ENCODE measurements at regions not wholly inside any gene's neighbourhood (a gene's known extent, or its start where the extent isn't known, plus 50 kb on each side); places are given as distances from the start of the nearest gene placed in this dataset.

GRCh38 chr11:44426958-44427357, 117.0 kb upstream of the ALX4 start:
- no peak for DNase-seq (ENCODE audit: low read depth in 2 of 2)
- H3K4me2 ChIP-seq (ENCODE audit: extremely low read depth, insufficient read depth, low read length), result no peak overlapping the region
- H3K4me3 ChIP-seq (replicated peaks in 1 of 4; ENCODE audit: control extremely low read depth in 1 of 4, insufficient read depth in 1 of 4, low read depth in 3 of 4, low read length in 4 of 4), result no peak overlapping the region
- no peaks in the 10 kb centered on the region for H3K27me3 ChIP-seq (ENCODE audit: control insufficient read depth, insufficient read depth, low read length)
- H3K36me3 ChIP-seq (ENCODE audit: control insufficient read depth, insufficient read depth, low read length), result no peaks in the 10 kb centered on the region
- no peaks in the 10 kb centered on the region for H3K79me2 ChIP-seq (ENCODE audit: control insufficient read depth, insufficient read depth, low read length)
- no peaks in the 10 kb centered on the region for H3K9me3 ChIP-seq (ENCODE audit: control insufficient read depth, insufficient read depth, low read depth, low read length)
- H3K9ac ChIP-seq (ENCODE audit: insufficient read depth, low read length), result no peak overlapping the region
- no peak overlapping the region for H2AFZ ChIP-seq (ENCODE audit: low read length)
- H4K20me1 ChIP-seq (ENCODE audit: control insufficient read depth, extremely low read depth, insufficient read depth, low read length), result no peaks in the 10 kb centered on the region
- H3K27ac ChIP-seq (ENCODE audit: insufficient read depth, low read length), result no peak overlapping the region
- no peaks in the 10 kb centered on the region for H3K4me1 ChIP-seq (ENCODE audit: control insufficient read depth, extremely low read depth, insufficient read depth, low read length)
- TF ChIP-seq EZH2 (IDR thresholded peaks at IDR 0.05; ENCODE audit: low read length, missing control alignments), result no peak
- no peak for TF ChIP-seq CTCF (conservative IDR thresholded peaks at IDR 0.05 in 1 of 2, IDR thresholded peaks at IDR 0.05 in 1 of 2; ENCODE audit: low read depth in 1 of 2, low read length in 2 of 2)

DNA sequence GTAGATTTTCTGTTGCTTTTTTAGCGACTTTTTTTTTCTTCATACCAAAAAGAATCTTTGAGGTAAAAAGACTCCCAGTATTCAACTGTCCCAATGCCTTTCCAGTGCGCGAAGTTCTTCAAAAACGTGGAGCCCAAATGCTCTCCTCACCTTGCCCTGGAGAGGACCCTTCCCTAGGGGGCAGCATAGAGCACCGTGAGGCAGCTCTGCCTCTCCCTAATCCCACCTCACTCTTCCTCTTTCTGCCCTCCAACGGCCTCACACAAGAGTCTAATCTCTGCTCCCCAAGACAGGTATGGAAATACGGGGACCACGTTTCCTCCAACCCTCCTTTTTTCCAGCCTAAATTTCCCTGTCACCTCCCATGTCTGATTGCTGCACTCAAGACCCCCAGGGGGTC, 117.5 kb upstream of the ALX4 start:
- Histone ChIP-seq H3K4me1 (ENCODE audit: control insufficient read depth, extremely low read depth, insufficient read depth, low read length) (no peaks in the 10 kb centered on the region), H3K4me2 (ENCODE audit: extremely low read depth, insufficient read depth, low read length) (no peak overlapping the region), H4K20me1 (ENCODE audit: control insufficient read depth, extremely low read depth, insufficient read depth, low read length) (no peaks in the 10 kb centered on the region), H3K27me3 (ENCODE audit: control insufficient read depth, insufficient read depth, low read length) (no peaks in the 10 kb centered on the region), H3K4me3 (replicated peaks in 1 of 4; ENCODE audit: control extremely low read depth in 1 of 4, insufficient read depth in 1 of 4, low read depth in 3 of 4, low read length in 4 of 4) (no peak overlapping the region), H3K9ac (ENCODE audit: insufficient read depth, low read length) (no peak overlapping the region), H3K36me3 (ENCODE audit: control insufficient read depth, insufficient read depth, low read length) (no peaks in the 10 kb centered on the region), H3K9me3 (ENCODE audit: control insufficient read depth, insufficient read depth, low read depth, low read length) (no peaks in the 10 kb centered on the region), H2AFZ (ENCODE audit: low read length) (no peak overlapping the region), H3K79me2 (ENCODE audit: control insufficient read depth, insufficient read depth, low read length) (no peaks in the 10 kb centered on the region), H3K27ac (ENCODE audit: insufficient read depth, low read length) (no peak overlapping the region)
- DNase-seq (ENCODE audit: low read depth in 2 of 2), result no peak
- TF ChIP-seq EZH2 (IDR thresholded peaks at IDR 0.05; ENCODE audit: low read length, missing control alignments) (no peak), CTCF (conservative IDR thresholded peaks at IDR 0.05 in 1 of 2, IDR thresholded peaks at IDR 0.05 in 1 of 2; ENCODE audit: low read depth in 1 of 2, low read length in 2 of 2) (peak; percentile 12 to 34)

DNA sequence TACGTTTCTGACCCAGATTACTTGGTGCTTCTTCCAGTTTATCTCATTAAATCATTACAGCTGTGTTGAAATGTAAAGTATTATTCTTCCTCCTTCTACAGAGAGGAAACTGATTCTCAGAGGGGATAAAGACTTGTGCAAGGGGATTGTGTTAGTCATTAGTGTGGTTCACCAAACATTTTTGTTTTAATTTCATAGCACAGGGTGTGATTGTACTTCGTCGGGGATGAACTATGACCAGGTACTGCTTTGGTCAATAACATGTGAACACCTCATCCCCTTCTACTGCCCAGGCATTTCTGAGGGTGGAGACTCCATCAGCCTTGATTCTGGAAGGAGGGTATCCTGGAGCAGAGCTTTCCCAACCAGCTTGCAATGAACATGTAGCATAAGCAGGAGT, 120.2 kb upstream of the ALX4 start:
- Histone ChIP-seq H3K36me3 (ENCODE audit: control insufficient read depth, insufficient read depth, low read length) (no peaks in the 10 kb centered on the region), H3K79me2 (ENCODE audit: control insufficient read depth, insufficient read depth, low read length) (no peaks in the 10 kb centered on the region), H3K9ac (ENCODE audit: insufficient read depth, low read length) (no peak overlapping the region), H2AFZ (ENCODE audit: low read length) (no peak overlapping the region), H3K9me3 (ENCODE audit: control insufficient read depth, insufficient read depth, low read depth, low read length) (no peaks in the 10 kb centered on the region), H3K4me3 (replicated peaks in 1 of 4; ENCODE audit: control extremely low read depth in 1 of 4, insufficient read depth in 1 of 4, low read depth in 3 of 4, low read length in 4 of 4) (no peak overlapping the region), H3K4me1 (ENCODE audit: control insufficient read depth, extremely low read depth, insufficient read depth, low read length) (no peaks in the 10 kb centered on the region), H3K4me2 (ENCODE audit: extremely low read depth, insufficient read depth, low read length) (no peak overlapping the region), H4K20me1 (ENCODE audit: control insufficient read depth, extremely low read depth, insufficient read depth, low read length) (no peaks in the 10 kb centered on the region), H3K27me3 (ENCODE audit: control insufficient read depth, insufficient read depth, low read length) (no peaks in the 10 kb centered on the region), H3K27ac (ENCODE audit: insufficient read depth, low read length) (no peak overlapping the region)
- no peak for DNase-seq (ENCODE audit: low read depth in 2 of 2)
- no peak for TF ChIP-seq CTCF (conservative IDR thresholded peaks at IDR 0.05 in 1 of 2, IDR thresholded peaks at IDR 0.05 in 1 of 2; ENCODE audit: low read depth in 1 of 2, low read length in 2 of 2)
- no peak for TF ChIP-seq EZH2 (IDR thresholded peaks at IDR 0.05; ENCODE audit: low read length, missing control alignments)

Data from fibroblast of lung (primary cell).